Large intestine (tissue), 3 donors: ENCODE measurements at regions not wholly inside any gene's neighbourhood (a gene's known extent, or its start where the extent isn't known, plus 50 kb on each side); places are given as distances from the start of the nearest gene placed in this dataset.

Experiments used
- DNase-seq, 2 donors: peaks; one replicate each; pipeline versions ENCODE4 v3.0.0 to v3.0.0-alpha.2; 2013
- H3K27ac ChIP-seq: one replicate; pipeline ENCODE4 v1.5.1; 2013; ENCODE audit warnings: low read length
- H3K27me3 ChIP-seq: 2 replicates; pipeline ENCODE4 v1.6.1; 2013; ENCODE audit warnings: low read length; ENCODE audit not compliant: control insufficient read depth, insufficient read depth
- H3K36me3 ChIP-seq: 2 replicates; pipeline ENCODE4 v1.6.1; 2013; ENCODE audit warnings: low read length; ENCODE audit not compliant: control insufficient read depth, insufficient read depth
- H3K4me1 ChIP-seq: one replicate; pipeline ENCODE4 v1.6.1; 2013; ENCODE audit warnings: low read length; ENCODE audit not compliant: control insufficient read depth, insufficient read depth
- H3K4me3 ChIP-seq: one replicate; pipeline ENCODE4 v1.5.1; 2013; ENCODE audit warnings: low read length
- H3K9me3 ChIP-seq: one replicate; pipeline ENCODE4 v1.6.1; 2013; ENCODE audit warnings: mild to moderate bottlenecking, low read depth, low read length, moderate library complexity; ENCODE audit not compliant: control insufficient read depth
- WGBS: methylation state at CpG from one replicate; pipeline ENCODE4 v1.1.5; 2013; ENCODE audit warnings: low lambda C conversion rate; ENCODE audit not compliant: insufficient coverage; 5-methylcytosine and 5-hydroxymethylcytosine counted together

- DNase-seq, result peak; percentile 18 to 28
- peak overlapping the region; percentile 42 for H3K27ac ChIP-seq
- H3K36me3 ChIP-seq, result no peaks in the 10 kb centered on the region
- no CpG with 5 or more reads among the region's 4 CpGs for WGBS
- peaks cover 5% of the 10 kb centered on the region for H3K9me3 ChIP-seq
- peaks cover 23% of the 10 kb centered on the region for H3K27me3 ChIP-seq
- H3K4me3 ChIP-seq, result no peak overlapping the region
- H3K4me1 ChIP-seq, result peaks cover 3% of the 10 kb centered on the region
Measured at GRCh38 chr1:30345491-30346130, 377.8 kb downstream of the MATN1 start.

DNA sequence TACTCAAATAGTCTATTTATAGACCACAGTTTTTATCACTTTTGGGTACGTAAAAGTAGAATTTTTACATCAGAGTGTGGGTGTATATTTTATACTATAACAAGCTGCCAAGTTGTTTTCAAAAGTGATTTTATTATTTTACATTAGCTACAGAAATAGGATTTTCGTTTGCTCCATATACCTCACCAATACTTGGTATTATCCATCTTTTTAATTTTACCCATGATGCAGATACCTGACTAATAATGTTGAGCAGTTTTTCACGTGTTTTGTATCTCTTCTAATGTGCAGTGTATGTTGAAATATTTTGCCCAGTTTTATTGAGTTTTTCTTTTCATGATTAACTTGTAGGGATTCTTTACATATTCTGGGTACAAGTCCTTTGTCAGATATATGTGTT, 379.8 kb downstream of the MATN1 start:
- H3K27me3 ChIP-seq, result peaks cover 23% of the 10 kb centered on the region
- no peaks in the 10 kb centered on the region for H3K36me3 ChIP-seq
- 60% methylated on average over 3 of the region's 3 CpGs for WGBS

GRCh38 chr1:30342535-30343141, 380.7 kb downstream of the MATN1 start:
- H3K4me1 ChIP-seq, result peaks cover 3% of the 10 kb centered on the region
- H3K4me3 ChIP-seq, result no peak overlapping the region
- H3K36me3 ChIP-seq, result no peaks in the 10 kb centered on the region
- WGBS, result no CpG with 5 or more reads among the region's 33 CpGs
- no peak for DNase-seq
- peaks cover 5% of the 10 kb centered on the region for H3K9me3 ChIP-seq
- peaks cover 23% of the 10 kb centered on the region for H3K27me3 ChIP-seq
- H3K27ac ChIP-seq, result no peak overlapping the region

More for the DNA sequence above, 379.8 kb downstream of the MATN1 start:
- no peak overlapping the region for H3K27ac ChIP-seq
- no peak overlapping the region for H3K4me3 ChIP-seq
- H3K9me3 ChIP-seq, result peaks cover 5% of the 10 kb centered on the region
- DNase-seq, result no peak
- peaks cover 3% of the 10 kb centered on the region for H3K4me1 ChIP-seq

GRCh38 chr1:30340934-30341333, 382.5 kb downstream of the MATN1 start:
- no peak for DNase-seq
- Histone ChIP-seq H3K36me3 (no peaks in the 10 kb centered on the region), H3K4me1 (no peaks in the 10 kb centered on the region), H3K27me3 (peaks cover 23% of the 10 kb centered on the region), H3K9me3 (peaks cover 5% of the 10 kb centered on the region), H3K4me3 (no peak overlapping the region), H3K27ac (no peak overlapping the region)
- WGBS, result 71% methylated on average over 1 of the region's 3 CpGs

DNA sequence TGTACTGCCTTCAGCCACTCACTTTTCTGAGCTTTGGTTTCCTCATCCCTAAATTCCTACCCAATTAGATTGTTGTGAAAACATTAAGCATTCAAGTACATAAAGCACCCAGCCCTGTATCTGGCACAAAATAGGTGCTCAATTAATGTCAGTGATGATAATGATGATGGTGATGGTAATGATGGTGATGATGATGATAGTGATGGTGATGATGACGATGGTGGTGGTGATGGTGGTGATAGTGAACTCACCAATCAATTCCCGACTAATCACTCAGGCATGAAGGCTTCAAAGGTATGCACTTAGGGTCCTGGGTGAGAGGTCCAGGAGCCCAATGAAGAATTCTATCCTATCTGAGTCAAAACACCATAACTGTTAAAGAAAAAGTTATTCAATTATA, 383.5 kb downstream of the MATN1 start:
- H3K27me3 ChIP-seq, result peaks cover 23% of the 10 kb centered on the region
- no CpG with 5 or more reads among the region's 2 CpGs for WGBS
- no peak for DNase-seq
- H3K27ac ChIP-seq, result no peak overlapping the region
- H3K4me1 ChIP-seq, result no peaks in the 10 kb centered on the region
- H3K36me3 ChIP-seq, result no peaks in the 10 kb centered on the region
- H3K4me3 ChIP-seq, result no peak overlapping the region
- H3K9me3 ChIP-seq, result peaks cover 5% of the 10 kb centered on the region

DNA sequence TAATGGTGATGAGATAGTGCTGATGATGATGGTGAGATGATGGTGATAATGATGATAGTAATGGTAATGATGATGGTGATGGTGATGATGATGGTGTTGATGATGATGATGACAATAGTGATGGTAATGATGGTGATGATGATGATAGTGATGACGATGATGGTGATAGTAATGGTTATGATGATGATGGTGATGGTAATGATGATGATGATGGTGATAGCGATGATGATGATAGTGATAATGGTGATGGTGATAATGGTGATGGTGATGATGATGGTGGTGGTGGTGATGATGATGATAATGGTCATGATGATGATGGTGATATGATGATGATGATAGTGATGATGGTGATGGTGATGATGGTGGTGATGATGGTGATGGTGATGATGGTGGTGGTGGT, 384.6 kb downstream of the MATN1 start:
- no peaks in the 10 kb centered on the region for H3K4me1 ChIP-seq
- WGBS, result 94% methylated on average over 2 of the region's 2 CpGs

DNA sequence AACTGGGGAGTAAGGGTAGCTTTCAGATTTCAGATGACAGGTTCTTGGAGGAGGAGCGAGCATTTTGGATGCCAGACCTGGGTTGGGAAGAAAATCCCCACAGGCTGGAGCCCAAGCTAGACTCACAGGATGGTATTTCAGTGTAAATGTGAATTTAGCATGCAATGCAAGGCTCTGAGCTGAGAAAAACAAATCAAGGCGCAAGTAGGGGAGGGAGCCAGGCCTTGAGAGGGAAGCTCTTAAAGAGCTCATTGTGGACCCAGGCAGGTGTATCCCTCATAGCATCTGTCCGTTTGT, 386.1 kb downstream of the MATN1 start:
- Histone ChIP-seq H3K4me3 (no peak overlapping the region), H3K27me3 (peaks cover 13% of the 10 kb centered on the region), H3K9me3 (no peaks in the 10 kb centered on the region), H3K27ac (no peak overlapping the region), H3K36me3 (no peaks in the 10 kb centered on the region), H3K4me1 (no peaks in the 10 kb centered on the region)
- WGBS, result no CpG with 5 or more reads among the region's 3 CpGs
- no peak for DNase-seq

More for the DNA sequence above, 384.6 kb downstream of the MATN1 start:
- no peak for DNase-seq
- Histone ChIP-seq H3K36me3 (no peaks in the 10 kb centered on the region), H3K9me3 (peaks cover 5% of the 10 kb centered on the region), H3K27me3 (peaks cover 23% of the 10 kb centered on the region), H3K4me3 (no peak overlapping the region), H3K27ac (no peak overlapping the region)

DNA sequence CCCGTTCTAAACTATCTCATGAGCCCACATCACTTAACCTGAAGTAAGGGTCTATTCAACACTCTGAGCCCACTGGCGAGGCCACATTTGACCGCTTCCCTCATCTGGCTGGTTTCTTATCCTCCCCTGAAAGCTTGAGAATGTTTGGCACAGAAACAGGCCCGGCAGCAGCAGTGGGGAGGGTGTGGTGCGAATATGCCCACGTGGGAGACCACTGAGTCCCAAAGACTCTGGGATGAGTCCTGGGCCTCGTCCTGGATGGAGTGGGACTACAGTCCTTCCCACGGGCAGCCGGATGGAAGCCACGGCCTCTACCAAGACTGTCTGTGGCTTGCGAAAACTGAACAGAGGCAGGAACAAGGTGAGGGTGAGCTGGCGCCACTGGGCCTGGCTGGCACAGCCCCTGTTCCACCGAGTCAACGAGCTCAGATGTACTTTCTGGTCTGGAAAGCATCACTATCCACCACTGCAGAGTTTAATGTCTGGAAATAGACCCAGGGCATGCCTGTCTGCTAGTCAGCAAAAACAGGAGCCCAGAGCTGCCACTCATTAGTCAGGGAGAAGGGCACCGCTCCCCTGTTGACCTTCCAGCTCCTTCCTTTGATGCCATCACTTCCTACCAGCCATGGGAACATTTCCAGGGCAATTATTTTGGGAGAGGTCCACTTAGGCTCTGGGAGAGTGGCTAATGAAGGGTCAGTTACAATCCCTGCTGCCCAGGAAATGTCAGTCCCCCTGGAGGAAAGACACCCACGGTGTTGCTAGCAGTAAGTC, 386.6 kb downstream of the MATN1 start:
- peaks cover 9% of the 10 kb centered on the region for H3K27me3 ChIP-seq
- H3K27ac ChIP-seq, result no peak overlapping the region
- no peaks in the 10 kb centered on the region for H3K4me1 ChIP-seq
- H3K4me3 ChIP-seq, result no peak overlapping the region
- H3K36me3 ChIP-seq, result no peaks in the 10 kb centered on the region
- no CpG with 5 or more reads among the region's 16 CpGs for WGBS
- no peak for DNase-seq
- no peaks in the 10 kb centered on the region for H3K9me3 ChIP-seq

GRCh38 chr1:30335997-30336390, 387.4 kb downstream of the MATN1 start:
- no CpG with 5 or more reads among the region's 2 CpGs for WGBS
- H3K4me3 ChIP-seq, result no peak overlapping the region
- no peak for DNase-seq
- no peaks in the 10 kb centered on the region for H3K36me3 ChIP-seq
- H3K4me1 ChIP-seq, result no peaks in the 10 kb centered on the region
- no peak overlapping the region for H3K27ac ChIP-seq
- H3K9me3 ChIP-seq, result no peaks in the 10 kb centered on the region
- peaks cover 3% of the 10 kb centered on the region for H3K27me3 ChIP-seq

- no peaks in the 10 kb centered on the region for H3K9me3 ChIP-seq
- DNase-seq, result no peak
- H3K36me3 ChIP-seq, result no peaks in the 10 kb centered on the region
- no peak overlapping the region for H3K27ac ChIP-seq
- no peaks in the 10 kb centered on the region for H3K27me3 ChIP-seq
- no CpG with 5 or more reads among the region's 3 CpGs for WGBS
- no peak overlapping the region for H3K4me3 ChIP-seq
- H3K4me1 ChIP-seq, result no peaks in the 10 kb centered on the region
Measured at GRCh38 chr1:30335389-30335996, 387.9 kb downstream of the MATN1 start.
